Medulla oblongata (tissue), 1 donor: ENCODE measurements at regions not wholly inside any gene's neighbourhood (a gene's known extent, or its start where the extent isn't known, plus 50 kb on each side); places are given as distances from the start of the nearest gene placed in this dataset.
A peak's percentile ranks its signal among the peaks of the same experiment; 100 is the strongest.

Source experiments
- DNase-seq: peaks from one replicate; pipeline ENCODE4 v3.0.0-alpha.2; 2015; ENCODE audit errors: extremely low spot score

GRCh38 chr3:13227315-13228165 lies 154.3 kb upstream of the IQSEC1 start:
- DNase-seq = no peak

GRCh38 chr3:13224967-13225366 lies 151.7 kb upstream of the IQSEC1 start:
- DNase-seq = no peak

GRCh38 chr3:13223574-13224237 lies 150.5 kb upstream of the IQSEC1 start:
- peak; percentile 37 for DNase-seq

GRCh38 chr3:13222891-13223573 lies 149.8 kb upstream of the IQSEC1 start:
- DNase-seq = no peak

GRCh38 chr3:13222131-13222530 lies 148.9 kb upstream of the IQSEC1 start:
- no peak for DNase-seq

- DNase-seq = no peak
Observed at GRCh38 chr3:13221491-13222061, 148.3 kb upstream of the IQSEC1 start.

GRCh38 chr3:13220991-13221390 lies 147.8 kb upstream of the IQSEC1 start:
- no peak for DNase-seq

- no peak for DNase-seq
Observed at GRCh38 chr3:13219902-13220296, 146.7 kb upstream of the IQSEC1 start.

- DNase-seq = peak; percentile 10
Observed at GRCh38 chr3:13219077-13219901, 146.1 kb upstream of the IQSEC1 start.

- DNase-seq = no peak
Observed at GRCh38 chr3:13218541-13218908, 145.3 kb upstream of the IQSEC1 start.

GRCh38 chr3:13217736-13218540 lies 144.7 kb upstream of the IQSEC1 start:
- no peak for DNase-seq

- no peak for DNase-seq
Observed at GRCh38 chr3:13217253-13217652, 144.0 kb upstream of the IQSEC1 start.

GRCh38 chr3:13215940-13216546 lies 142.8 kb upstream of the IQSEC1 start:
- no peak for DNase-seq

GRCh38 chr3:13214847-13215472 lies 141.7 kb upstream of the IQSEC1 start:
- DNase-seq = no peak

GRCh38 chr3:13213911-13214846 lies 140.9 kb upstream of the IQSEC1 start:
- no peak for DNase-seq

GRCh38 chr3:13213490-13213889 lies 140.3 kb upstream of the IQSEC1 start:
- DNase-seq = no peak

GRCh38 chr3:13211605-13212210 lies 138.5 kb upstream of the IQSEC1 start:
- DNase-seq = no peak
